ENCODE measurements at regions not wholly inside any gene's neighbourhood (a gene's known extent, or its start where the extent isn't known, plus 50 kb on each side); places are given as distances from the start of the nearest gene placed in this dataset.

DNA sequence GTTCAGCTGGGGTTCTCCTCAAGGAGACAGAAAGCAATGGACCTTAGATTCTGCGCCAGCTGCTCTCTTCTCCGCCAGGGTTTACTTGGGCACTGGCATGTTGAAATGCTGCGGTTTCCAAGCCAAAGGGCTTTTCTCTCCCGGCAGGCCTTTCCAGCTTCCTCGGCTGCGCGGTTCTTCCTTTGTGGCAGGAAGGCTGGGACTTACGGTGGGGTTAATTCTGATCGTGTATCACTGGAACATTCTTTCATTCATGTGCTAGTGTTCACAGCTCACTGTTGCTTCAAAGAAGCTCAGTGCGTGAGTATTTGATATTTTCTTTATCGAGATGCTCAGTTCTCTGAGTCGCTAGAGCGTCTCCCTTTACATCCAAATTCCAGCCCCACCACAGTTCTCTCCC lies 723.2 kb downstream of the UQCRFS1 start:
- H3K36me3 ChIP-seq = no peaks in the 10 kb centered on the region
- WGBS, 2 donors = 71 to 74% methylated on average over 13 of the region's 13 CpGs
- peaks cover 0 to 11% (median 0%) of the 10 kb centered on the region in 7 donors for H3K27me3 ChIP-seq
- no peak for ATAC-seq
- no peaks in the 10 kb centered on the region for H3K9me3 ChIP-seq
- no peak overlapping the region for H3K27ac ChIP-seq
- TF ChIP-seq, protein P1, sequence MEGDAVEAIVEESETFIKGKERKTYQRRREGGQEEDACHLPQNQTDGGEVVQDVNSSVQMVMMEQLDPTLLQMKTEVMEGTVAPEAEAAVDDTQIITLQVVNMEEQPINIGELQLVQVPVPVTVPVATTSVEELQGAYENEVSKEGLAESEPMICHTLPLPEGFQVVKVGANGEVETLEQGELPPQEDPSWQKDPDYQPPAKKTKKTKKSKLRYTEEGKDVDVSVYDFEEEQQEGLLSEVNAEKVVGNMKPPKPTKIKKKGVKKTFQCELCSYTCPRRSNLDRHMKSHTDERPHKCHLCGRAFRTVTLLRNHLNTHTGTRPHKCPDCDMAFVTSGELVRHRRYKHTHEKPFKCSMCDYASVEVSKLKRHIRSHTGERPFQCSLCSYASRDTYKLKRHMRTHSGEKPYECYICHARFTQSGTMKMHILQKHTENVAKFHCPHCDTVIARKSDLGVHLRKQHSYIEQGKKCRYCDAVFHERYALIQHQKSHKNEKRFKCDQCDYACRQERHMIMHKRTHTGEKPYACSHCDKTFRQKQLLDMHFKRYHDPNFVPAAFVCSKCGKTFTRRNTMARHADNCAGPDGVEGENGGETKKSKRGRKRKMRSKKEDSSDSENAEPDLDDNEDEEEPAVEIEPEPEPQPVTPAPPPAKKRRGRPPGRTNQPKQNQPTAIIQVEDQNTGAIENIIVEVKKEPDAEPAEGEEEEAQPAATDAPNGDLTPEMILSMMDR (IDR thresholded peaks at IDR 0.05) = no peak
- intact Hi-C loops (cut with DNase I) = loop anchor here in 1 of 10 donors (5.0 kb wide), 1 partner anchor 813 kb away; no protein-coding TSS in a partner anchor
- no peak overlapping the region for H3K4me3 ChIP-seq
- no peak for DNase-seq
- H3K4me1 ChIP-seq = peaks cover 0 to 8% (median 0%) of the 10 kb centered on the region in 9 donors

DNA sequence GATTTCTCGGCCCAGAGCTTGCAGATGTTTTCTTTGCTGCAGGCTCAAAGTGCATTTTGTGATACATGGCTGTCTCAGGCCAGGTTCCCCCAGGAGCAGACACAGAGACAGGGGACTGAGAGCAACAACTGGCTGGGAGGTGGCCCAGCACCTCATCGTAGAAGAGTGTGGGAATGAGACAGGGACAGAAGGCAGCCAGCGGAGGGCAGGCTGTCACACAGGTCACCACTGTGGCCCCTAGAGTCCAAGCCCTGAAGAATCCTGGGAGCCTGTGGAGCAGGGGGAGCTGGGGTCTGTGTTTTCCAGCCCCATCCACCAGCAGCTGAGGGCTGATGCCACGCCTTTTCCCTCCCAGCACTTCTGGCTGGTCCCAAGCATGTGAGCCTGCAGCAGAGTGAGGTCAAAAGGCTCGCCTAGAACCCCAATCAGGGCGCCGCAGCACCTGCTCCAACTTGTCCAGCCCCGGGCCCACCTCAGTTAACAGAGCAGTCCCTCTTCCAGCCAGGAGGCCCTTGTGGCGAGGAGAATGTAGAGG lies 723.8 kb downstream of the UQCRFS1 start:
- Histone ChIP-seq H3K4me3 (no peak overlapping the region), H3K27me3 (peaks cover 0 to 11% (median 0%) of the 10 kb centered on the region in 7 donors), H3K36me3 (no peaks in the 10 kb centered on the region), H3K9me3 (no peaks in the 10 kb centered on the region), H3K4me1 (peaks cover 0 to 9% (median 0%) of the 10 kb centered on the region in 9 donors), H3K27ac (no peak overlapping the region)
- intact Hi-C loops (cut with DNase I) = no loop called here
- DNase-seq = no peak
- 82 to 84% methylated on average over 9 of the region's 9 CpGs for WGBS, 2 donors
- TF ChIP-seq, protein P1 (IDR thresholded peaks at IDR 0.05) = no peak
- no peak for ATAC-seq

DNA sequence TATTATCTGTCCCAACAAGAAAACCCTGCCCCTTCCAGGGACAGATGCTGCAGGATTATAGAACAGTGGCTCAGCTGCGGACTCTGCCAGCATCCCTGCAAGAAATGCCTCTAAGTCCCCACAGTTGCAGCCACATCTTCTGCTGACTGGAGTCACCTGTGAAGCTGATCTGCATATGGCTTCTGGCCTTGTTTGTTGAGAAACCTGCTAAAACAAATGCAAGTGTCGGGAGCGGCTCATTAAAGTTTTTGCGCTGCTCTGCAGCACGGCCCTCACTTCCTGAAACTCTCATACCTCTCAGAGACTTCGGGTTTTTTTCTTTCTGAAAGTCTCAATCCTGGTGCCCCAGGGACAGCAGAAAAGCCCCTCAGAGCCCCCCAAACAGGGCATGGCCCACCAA lies 725.0 kb downstream of the UQCRFS1 start:
- 74 to 76% methylated on average over 6 of the region's 6 CpGs for WGBS, 2 donors
- Histone ChIP-seq H3K4me1 (peaks cover 0 to 9% (median 0%) of the 10 kb centered on the region in 9 donors), H3K4me3 (no peak overlapping the region), H3K36me3 (no peaks in the 10 kb centered on the region), H3K9me3 (no peaks in the 10 kb centered on the region), H3K27me3 (peaks cover 0 to 8% (median 0%) of the 10 kb centered on the region in 7 donors), H3K27ac (no peak overlapping the region)
- DNase-seq (no peak), ATAC-seq (no peak)
- intact Hi-C loops (cut with DNase I) = no loop called here
- TF ChIP-seq, protein P1 (IDR thresholded peaks at IDR 0.05) = no peak

DNA sequence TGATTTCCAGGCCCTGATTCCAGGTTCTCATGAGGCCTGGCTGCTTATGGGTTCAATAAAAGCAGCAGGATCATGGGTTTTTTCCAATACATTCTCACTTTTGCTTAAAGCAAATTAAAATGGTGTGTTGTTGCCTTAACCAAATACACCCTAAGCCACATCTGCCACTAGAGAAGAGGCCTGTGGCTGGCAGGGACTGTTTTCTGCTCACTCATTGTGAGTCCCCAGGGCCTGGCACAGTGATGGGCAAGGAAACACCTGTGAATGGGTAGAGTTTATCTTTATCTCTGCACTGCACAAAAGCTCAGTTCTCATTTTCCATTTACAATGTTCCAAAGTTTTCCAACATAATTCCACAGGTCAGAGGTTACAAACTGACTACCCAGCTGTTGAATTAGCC lies 726.0 kb downstream of the UQCRFS1 start:
- no peak overlapping the region for H3K27ac ChIP-seq
- no peaks in the 10 kb centered on the region for H3K36me3 ChIP-seq
- H3K27me3 ChIP-seq = peaks cover 0 to 8% (median 0%) of the 10 kb centered on the region in 7 donors
- H3K9me3 ChIP-seq = no peaks in the 10 kb centered on the region
- peaks cover 0 to 9% (median 0%) of the 10 kb centered on the region in 9 donors for H3K4me1 ChIP-seq
- no peak overlapping the region for H3K4me3 ChIP-seq
- no peak for DNase-seq
- intact Hi-C loops (cut with DNase I) = no loop called here
- ATAC-seq = no peak
- TF ChIP-seq, protein P1 (IDR thresholded peaks at IDR 0.05) = no peak

All from heart right ventricle (tissue), 16 donors.